CD4-positive, alpha-beta T cell treated with Interleukin-6 at 100 ng/mL for 8 hours (primary cell): ENCODE measurements at regions not wholly inside any gene's neighbourhood (a gene's known extent, or its start where the extent isn't known, plus 50 kb on each side); places are given as distances from the start of the nearest gene placed in this dataset.

Experiments used
- DNase-seq: peaks from one replicate; pipeline ENCODE4 v3.0.0-alpha.2; 2020; ENCODE audit warnings: mixed read lengths, low spot score

GRCh38 chr11:103624708-103625623 is 411.5 kb upstream of the DDI1 start:
- DNase-seq, result no peak

- no peak for DNase-seq
Measured at GRCh38 chr11:103625624-103625965, 410.8 kb upstream of the DDI1 start.

DNA sequence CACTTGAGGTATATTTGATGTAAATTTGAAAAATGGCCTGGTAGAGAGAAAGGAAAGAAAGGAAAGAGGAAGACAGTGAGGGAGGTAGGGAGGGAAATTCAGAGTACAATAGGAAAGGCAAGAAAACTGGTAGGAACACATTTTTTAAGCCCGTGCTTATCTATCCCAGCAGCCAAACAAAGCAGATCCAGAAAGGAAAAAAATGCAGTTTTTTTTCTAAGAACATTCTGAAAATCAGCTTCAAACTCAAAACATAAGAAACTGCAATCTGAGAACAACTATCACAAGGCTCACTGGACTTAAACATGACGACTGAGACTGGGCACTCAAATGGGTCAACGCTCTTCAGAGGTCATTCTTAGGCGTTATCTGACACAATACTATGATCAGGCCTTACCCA is 408.3 kb upstream of the DDI1 start:
- no peak for DNase-seq

GRCh38 chr11:103631841-103632240 is 404.6 kb upstream of the DDI1 start:
- DNase-seq, result no peak

- no peak for DNase-seq
Measured at GRCh38 chr11:103633068-103633788, 403.2 kb upstream of the DDI1 start.

- DNase-seq, result no peak
Measured at GRCh38 chr11:103633819-103634590, 402.4 kb upstream of the DDI1 start.

DNA sequence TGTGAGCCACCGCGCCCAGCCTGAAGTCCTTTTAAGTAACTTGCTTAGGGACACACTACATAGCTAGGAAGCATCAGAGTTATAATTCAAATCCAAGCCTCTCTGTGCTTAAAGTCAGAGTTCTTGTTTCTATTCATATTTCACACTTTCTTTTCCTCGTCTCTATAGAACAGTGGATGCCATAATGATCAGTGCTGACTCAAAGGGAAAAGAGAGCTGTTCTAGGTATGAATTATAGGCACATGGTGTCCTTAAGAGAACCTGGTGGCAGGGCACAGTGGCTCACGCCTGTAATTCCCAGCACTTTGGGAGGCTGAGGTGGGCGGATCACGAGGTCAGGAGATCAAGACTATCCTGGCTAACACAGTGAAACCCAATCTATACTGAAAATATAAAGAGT is 400.2 kb upstream of the DDI1 start:
- no peak for DNase-seq

- no peak for DNase-seq
Measured at GRCh38 chr11:103637295-103637694, 399.1 kb upstream of the DDI1 start.

GRCh38 chr11:103637831-103638230 is 398.6 kb upstream of the DDI1 start:
- no peak for DNase-seq

DNA sequence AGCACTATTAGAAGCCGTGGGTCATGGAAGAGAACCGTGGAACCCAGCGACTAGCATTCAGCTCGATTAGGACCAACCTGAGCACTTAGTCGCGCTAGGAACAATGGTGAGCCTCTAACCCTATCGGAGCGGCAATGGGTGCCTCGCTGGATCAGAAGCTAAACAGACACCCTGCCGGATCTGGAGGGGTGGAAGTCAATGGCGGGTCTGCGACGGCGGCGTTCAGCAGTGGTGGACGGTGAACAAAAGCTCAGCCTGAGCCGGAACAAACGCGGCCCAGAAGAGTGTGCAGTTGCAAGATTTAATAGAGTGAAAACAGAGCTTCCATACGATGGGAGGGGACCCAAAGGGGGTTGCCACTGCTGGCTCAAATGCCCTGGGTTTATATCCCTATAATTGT is 391.8 kb upstream of the DDI1 start:
- DNase-seq, result no peak

DNA sequence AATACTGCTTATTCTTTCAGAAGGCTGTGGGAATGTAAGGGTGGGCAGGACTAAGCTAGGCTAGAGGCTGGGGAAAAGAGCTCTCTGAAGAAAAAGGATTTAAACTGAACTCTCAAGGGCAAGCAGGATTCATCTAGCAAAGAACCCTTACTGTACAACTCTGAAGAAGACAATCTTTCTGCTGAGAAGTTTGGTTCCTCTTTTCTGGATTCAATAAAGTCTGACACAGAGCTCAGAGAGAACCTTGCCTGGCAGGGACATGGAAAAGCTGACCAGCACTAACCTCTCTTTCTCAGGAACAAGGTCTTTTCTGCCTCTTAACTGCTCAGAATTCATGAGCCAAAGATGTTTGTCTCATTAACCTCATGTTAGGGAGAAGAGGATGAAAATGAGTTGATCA is 388.4 kb upstream of the DDI1 start:
- no peak for DNase-seq

DNA sequence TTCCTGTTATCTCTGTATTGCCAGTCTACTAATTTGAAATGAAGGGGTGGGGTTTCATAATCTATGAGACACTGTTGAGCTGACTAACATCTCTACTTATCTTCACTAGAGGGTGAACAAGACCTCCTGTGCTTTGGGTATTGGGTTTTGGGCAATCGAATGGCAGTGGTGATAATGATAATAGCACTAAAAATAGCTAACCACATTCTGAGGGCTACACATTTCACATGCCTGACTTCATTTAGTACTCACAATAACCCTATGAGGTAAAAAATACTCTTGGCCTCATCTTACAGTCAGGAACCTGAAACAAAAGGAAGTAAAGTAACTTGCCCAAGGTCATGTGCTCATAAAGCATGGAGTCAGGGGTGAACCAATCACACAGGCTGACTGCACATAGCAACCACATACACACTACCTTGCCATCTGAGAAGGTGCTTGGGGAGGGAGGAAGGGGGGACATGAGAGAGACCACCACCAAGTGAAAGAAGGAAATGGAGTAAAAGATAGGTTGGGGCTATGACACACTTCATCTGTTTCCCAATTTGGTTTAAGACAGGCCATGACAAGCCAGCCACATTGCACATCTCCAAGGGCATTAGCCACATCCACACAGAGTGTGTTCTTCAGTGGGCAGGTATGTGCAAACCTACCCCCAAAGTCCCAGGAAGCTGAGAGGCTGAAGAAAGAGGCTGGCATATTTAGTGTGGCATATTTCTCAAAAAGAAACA is 387.6 kb upstream of the DDI1 start:
- DNase-seq, result no peak

DNA sequence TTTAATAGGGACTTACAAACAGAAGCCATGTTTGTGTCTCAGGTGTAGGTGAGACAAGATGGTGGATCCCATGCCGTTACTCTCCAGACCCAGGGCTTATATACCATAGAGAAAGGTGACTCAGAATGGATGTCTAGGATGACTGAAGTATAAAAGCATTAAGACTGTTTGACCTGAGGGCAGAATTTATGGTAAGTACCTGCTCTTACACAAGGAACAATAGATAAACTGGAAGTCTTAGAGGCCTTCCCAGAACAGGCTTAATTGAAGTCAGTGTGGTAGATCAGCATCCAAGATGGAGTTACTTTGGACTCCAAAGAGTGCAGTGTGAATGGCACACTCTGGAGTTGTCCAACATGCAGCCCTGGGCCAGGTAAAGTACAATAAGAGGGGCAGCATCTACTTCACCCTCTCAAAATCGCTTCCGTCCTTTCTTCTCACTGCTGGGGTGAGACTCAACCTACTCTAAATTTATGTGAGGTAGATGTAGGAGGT is 387.0 kb upstream of the DDI1 start:
- no peak for DNase-seq

GRCh38 chr11:103650330-103650729 is 386.1 kb upstream of the DDI1 start:
- DNase-seq, result no peak

GRCh38 chr11:103651341-103651998 is 385.0 kb upstream of the DDI1 start:
- DNase-seq, result no peak

GRCh38 chr11:103652013-103652412 is 384.4 kb upstream of the DDI1 start:
- no peak for DNase-seq

DNA sequence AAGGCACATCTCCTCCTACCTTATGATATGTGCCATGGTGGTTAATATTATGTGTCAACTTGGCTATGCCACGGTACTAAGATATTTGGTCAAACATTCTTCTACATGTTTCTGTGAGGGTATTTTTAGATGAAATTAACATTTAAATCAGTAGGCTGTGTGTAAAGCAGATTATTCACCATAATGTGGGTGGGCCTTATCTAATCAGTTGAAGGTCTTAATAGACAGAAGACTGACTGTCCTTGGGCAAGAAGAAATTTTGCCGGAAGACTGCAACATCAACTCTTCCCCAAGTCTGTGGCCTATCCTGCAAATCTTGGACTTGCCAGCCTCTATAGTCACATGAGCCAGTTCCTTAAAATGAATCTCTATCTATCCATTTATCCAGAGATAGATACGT is 380.1 kb upstream of the DDI1 start:
- DNase-seq, result no peak

DNA sequence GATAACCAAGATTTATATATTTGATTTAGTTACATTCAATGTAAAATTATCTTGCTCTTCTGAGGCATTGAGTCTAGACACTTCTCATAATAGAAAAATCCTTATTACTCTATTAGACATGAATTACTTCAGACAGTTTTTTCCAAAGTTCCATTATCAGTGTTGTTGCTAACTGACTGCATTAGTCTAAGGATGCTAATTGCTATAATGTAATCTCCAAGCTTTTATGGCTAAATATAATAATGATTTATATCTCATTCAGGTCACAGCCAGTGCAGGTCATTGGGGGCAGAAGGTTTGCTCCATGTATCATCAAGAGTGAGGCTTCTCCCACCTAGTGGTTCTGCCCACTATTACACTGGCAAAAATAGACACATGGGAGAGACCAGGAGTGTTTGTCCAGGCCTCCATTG is 377.2 kb upstream of the DDI1 start:
- no peak for DNase-seq

DNA sequence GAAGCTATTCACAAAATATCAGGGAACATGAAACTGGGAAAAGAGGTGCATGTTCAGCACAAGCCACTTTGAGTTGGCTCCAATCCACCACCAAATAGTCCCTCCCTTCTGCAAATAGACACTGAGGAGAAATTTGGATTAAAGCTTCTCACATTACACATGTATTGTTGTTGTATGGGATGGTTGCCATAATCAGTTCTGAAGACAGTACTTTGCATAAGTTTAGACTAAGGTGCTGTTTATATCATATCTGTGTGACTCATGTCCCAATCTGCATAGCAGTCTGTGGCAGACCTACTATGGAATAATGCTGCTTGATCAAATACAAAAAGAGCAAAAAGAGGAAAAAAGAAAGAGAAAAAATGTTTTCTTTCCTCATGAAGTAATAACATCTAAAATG is 376.7 kb upstream of the DDI1 start:
- DNase-seq, result no peak

- DNase-seq, result no peak
Measured at GRCh38 chr11:103661185-103661584, 375.3 kb upstream of the DDI1 start.

DNA sequence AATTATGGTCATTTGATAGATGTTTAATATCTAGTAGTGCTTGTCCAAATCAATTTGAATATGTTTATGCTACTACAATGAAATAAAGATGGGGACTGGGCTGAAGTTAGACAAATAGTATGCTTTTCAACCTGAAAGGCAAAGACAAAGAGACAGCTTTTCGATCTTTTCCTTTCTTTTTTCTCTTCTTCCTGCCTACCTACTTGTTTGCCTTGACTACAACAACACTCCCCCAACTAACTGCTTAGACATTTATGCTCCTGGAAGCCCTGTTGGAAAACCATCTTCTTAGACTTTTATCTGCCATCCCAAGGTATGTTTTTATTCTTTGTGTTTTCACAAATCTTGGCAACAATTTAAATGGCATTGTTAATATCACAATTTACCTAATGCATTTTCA is 374.4 kb upstream of the DDI1 start:
- DNase-seq, result no peak
